NCI-H1048 (cell line): ENCODE measurements at regions not wholly inside any gene's neighbourhood (a gene's known extent, or its start where the extent isn't known, plus 50 kb on each side); places are given as distances from the start of the nearest gene placed in this dataset.

Experiments used
- DNase-seq: peaks from one replicate; lab custom pipeline; 2025; lab: John Stamatoyannopoulos, UW

GRCh38 chr5:163357636-163358035 is 79.8 kb upstream of the CCNG1 start:
- no peak for DNase-seq

GRCh38 chr5:163360656-163361055 is 76.7 kb upstream of the CCNG1 start:
- no peak for DNase-seq

- DNase-seq: no peak
These were observed 75.9 kb upstream of the CCNG1 start for GRCh38 chr5:163361450-163361849.

GRCh38 chr5:163362840-163363371 is 74.5 kb upstream of the CCNG1 start:
- DNase-seq: no peak

- no peak for DNase-seq
These were observed 74.0 kb upstream of the CCNG1 start for GRCh38 chr5:163363389-163363788.

- DNase-seq: no peak
These were observed 70.6 kb upstream of the CCNG1 start for GRCh38 chr5:163366757-163367156.

- no peak for DNase-seq
These were observed 67.5 kb upstream of the CCNG1 start for GRCh38 chr5:163369776-163370385.

GRCh38 chr5:163373436-163374084 is 63.8 kb upstream of the CCNG1 start:
- no peak for DNase-seq

- DNase-seq: no peak
These were observed 59.4 kb upstream of the CCNG1 start for GRCh38 chr5:163377982-163378381.

GRCh38 chr5:163379298-163380155 is 57.9 kb upstream of the CCNG1 start:
- DNase-seq: no peak

GRCh38 chr5:163381832-163382231 is 55.6 kb upstream of the CCNG1 start:
- DNase-seq: no peak

- no peak for DNase-seq
These were observed 53.6 kb upstream of the CCNG1 start for GRCh38 chr5:163383754-163384153.

- no peak for DNase-seq
These were observed 52.7 kb upstream of the CCNG1 start for GRCh38 chr5:163384669-163385068.

GRCh38 chr5:163385271-163385670 is 52.1 kb upstream of the CCNG1 start:
- no peak for DNase-seq

- DNase-seq: no peak
These were observed 51.6 kb upstream of the CCNG1 start for GRCh38 chr5:163385824-163386223.

- no peak for DNase-seq
These were observed 51.0 kb upstream of the CCNG1 start for GRCh38 chr5:163386352-163386751.

GRCh38 chr5:163387589-163388343 is 49.6 kb upstream of the CCNG1 start:
- DNase-seq: no peak
